ENCODE measurements at regions not wholly inside any gene's neighbourhood (a gene's known extent, or its start where the extent isn't known, plus 50 kb on each side); places are given as distances from the start of the nearest gene placed in this dataset.
"Not testable (repeated sequence)": the region's sequence is repeated elsewhere in the genome, so short reads cannot be mapped to it uniquely, and the experiment has no call there.

- DNase-seq (ENCODE audit: low read depth in 2 of 2), result no peak
Measured at GRCh38 chr2:137886083-137886831, 78.0 kb upstream of the HNMT start.

GRCh38 chr2:137888845-137889244 lies 75.4 kb upstream of the HNMT start:
- no peak for DNase-seq (ENCODE audit: low read depth in 2 of 2)

GRCh38 chr2:137892739-137893138 lies 71.5 kb upstream of the HNMT start:
- DNase-seq (ENCODE audit: low read depth in 2 of 2), result no peak

- DNase-seq (ENCODE audit: low read depth in 2 of 2), result no peak
Measured at GRCh38 chr2:137893145-137893544, 71.1 kb upstream of the HNMT start.

GRCh38 chr2:137896467-137896866 lies 67.8 kb upstream of the HNMT start:
- DNase-seq (ENCODE audit: low read depth in 2 of 2), result no peak

GRCh38 chr2:137897082-137897481 lies 67.2 kb upstream of the HNMT start:
- DNase-seq (ENCODE audit: low read depth in 2 of 2), result no peak

- no peak for DNase-seq (ENCODE audit: low read depth in 2 of 2)
Measured at GRCh38 chr2:137900421-137901141, 63.7 kb upstream of the HNMT start.

GRCh38 chr2:137910641-137911040 lies 53.6 kb upstream of the HNMT start:
- DNase-seq (ENCODE audit: low read depth in 2 of 2), result no peak

GRCh38 chr2:137912371-137912770 lies 51.9 kb upstream of the HNMT start:
- DNase-seq (ENCODE audit: low read depth in 2 of 2), result no peak

- no peak for DNase-seq (ENCODE audit: low read depth in 2 of 2)
Measured at GRCh38 chr2:137913169-137913568, 51.1 kb upstream of the HNMT start.

GRCh38 chr2:137913648-137914047 lies 50.6 kb upstream of the HNMT start:
- not testable (repeated sequence) for DNase-seq (ENCODE audit: low read depth in 2 of 2)
